Right lobe of liver (tissue), 4 donors: ENCODE measurements at regions not wholly inside any gene's neighbourhood (a gene's known extent, or its start where the extent isn't known, plus 50 kb on each side); places are given as distances from the start of the nearest gene placed in this dataset.

Experiments
- CTCF ChIP-seq, 4 donors: fragments of 200-600 bp in 3 of 4; fragments of 450-650 bp in 1 of 4; IDR thresholded peaks; one replicate each; pipeline versions ENCODE4 v1.5.1 to v1.8.0; 2016 to 2022; ENCODE audit warnings: antibody characterized with exemption in 4 of 4, mild to moderate bottlenecking in 2 of 4
- POLR2A ChIP-seq: fragments of 450-650 bp; IDR thresholded peaks from one replicate; pipeline ENCODE4 v1.6.1; 2017; ENCODE audit warnings: antibody characterized with exemption, mild to moderate bottlenecking
- donor health status: DM: no; HTN: no; CAD: no.
- donor health status: DM: no; HTN: no; CAD: no.
- donor health status: DM: no; HTN: yes; CAD: no.

DNA sequence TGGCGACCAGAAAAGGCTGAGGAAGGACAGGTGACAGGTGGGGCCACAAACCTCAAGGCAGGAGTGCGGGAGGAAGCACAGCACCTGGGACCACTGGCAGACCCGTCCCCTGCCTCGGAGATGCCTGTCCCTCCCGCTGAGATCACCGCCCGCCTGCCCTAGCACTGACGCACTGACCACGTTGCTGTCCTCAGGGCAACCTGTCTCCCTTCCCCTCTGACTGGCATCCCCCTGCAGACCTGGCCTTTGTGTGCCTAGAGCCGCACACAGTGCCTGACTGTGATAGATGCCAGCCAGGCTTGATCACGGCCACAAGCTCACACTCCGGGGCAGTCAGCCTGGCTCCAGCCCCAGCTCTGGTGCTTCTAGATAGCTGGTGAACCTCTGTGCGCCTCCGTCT lies 58.4 kb upstream of the EN2 start:
- TF ChIP-seq CTCF (IDR thresholded peaks at IDR 0.05): no peak
- TF ChIP-seq POLR2A: no peak
